GM23338 (cell line): ENCODE measurements at regions not wholly inside any gene's neighbourhood (a gene's known extent, or its start where the extent isn't known, plus 50 kb on each side); places are given as distances from the start of the nearest gene placed in this dataset.

Source experiments
- EZH2 ChIP-seq: fragments of 200-600 bp; sonication (generic); IDR thresholded peaks from one replicate; pipeline ENCODE4 v1.8.0; 2017; ENCODE audit warnings: antibody characterized with exemption, mild to moderate bottlenecking, low read depth; ENCODE audit not compliant: unreplicated experiment
- JUNB ChIP-seq: IDR thresholded peaks from one replicate; pipeline ENCODE4 v1.6.1; 2016; ENCODE audit warnings: antibody characterized with exemption; ENCODE audit not compliant: unreplicated experiment
- POLR2AphosphoS5 ChIP-seq: IDR thresholded peaks from 2 replicates; pipeline ENCODE4 v1.6.1; 2016; ENCODE audit warnings: antibody characterized with exemption, low read depth
- REST ChIP-seq: IDR thresholded peaks from one replicate; pipeline ENCODE4 v1.6.1; 2018; ENCODE audit warnings: antibody characterized with exemption; ENCODE audit not compliant: unreplicated experiment
- TF ChIP-seq, protein P1 (sequence below), 2 experiments: fragments of 200-600 bp in 1 of 2; sonication (generic) in 1 of 2; conservative IDR thresholded peaks; 2 replicates each; pipeline versions ENCODE4 v1.5.1 to v1.6.1; 2016 to 2017; ENCODE audit warnings: antibody characterized with exemption in 2 of 2, low read depth in 2 of 2, mild to moderate bottlenecking in 2 of 2, moderate library complexity in 1 of 2

GRCh38 chr2:82075875-82076274 lies 1771.3 kb upstream of the LRRTM1 start:
- TF ChIP-seq REST, result no peak
- TF ChIP-seq, protein P1, sequence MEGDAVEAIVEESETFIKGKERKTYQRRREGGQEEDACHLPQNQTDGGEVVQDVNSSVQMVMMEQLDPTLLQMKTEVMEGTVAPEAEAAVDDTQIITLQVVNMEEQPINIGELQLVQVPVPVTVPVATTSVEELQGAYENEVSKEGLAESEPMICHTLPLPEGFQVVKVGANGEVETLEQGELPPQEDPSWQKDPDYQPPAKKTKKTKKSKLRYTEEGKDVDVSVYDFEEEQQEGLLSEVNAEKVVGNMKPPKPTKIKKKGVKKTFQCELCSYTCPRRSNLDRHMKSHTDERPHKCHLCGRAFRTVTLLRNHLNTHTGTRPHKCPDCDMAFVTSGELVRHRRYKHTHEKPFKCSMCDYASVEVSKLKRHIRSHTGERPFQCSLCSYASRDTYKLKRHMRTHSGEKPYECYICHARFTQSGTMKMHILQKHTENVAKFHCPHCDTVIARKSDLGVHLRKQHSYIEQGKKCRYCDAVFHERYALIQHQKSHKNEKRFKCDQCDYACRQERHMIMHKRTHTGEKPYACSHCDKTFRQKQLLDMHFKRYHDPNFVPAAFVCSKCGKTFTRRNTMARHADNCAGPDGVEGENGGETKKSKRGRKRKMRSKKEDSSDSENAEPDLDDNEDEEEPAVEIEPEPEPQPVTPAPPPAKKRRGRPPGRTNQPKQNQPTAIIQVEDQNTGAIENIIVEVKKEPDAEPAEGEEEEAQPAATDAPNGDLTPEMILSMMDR (conservative IDR thresholded peaks at IDR 0.05; ENCODE audit: low read depth in 2 of 2), result no peak
- no peak for TF ChIP-seq EZH2
- TF ChIP-seq POLR2AphosphoS5, result no peak
- TF ChIP-seq JUNB, result no peak
